DMS 273 treated with DMSO at 0.1 percent for 48 hours (cell line): ENCODE measurements at regions not wholly inside any gene's neighbourhood (a gene's known extent, or its start where the extent isn't known, plus 50 kb on each side); places are given as distances from the start of the nearest gene placed in this dataset.
"Not testable (repeated sequence)": the region's sequence is repeated elsewhere in the genome, so short reads cannot be mapped to it uniquely, and the experiment has no call there.

Experiments
- DNase-seq: peaks from one replicate; lab custom pipeline; 2025; lab: John Stamatoyannopoulos, UW

GRCh38 chr2:188645986-188646385 lies 328.2 kb upstream of the COL3A1 start:
- DNase-seq = no peak

GRCh38 chr2:188647430-188648070 lies 326.6 kb upstream of the COL3A1 start:
- no peak for DNase-seq

- DNase-seq = no peak
These were observed 314.3 kb upstream of the COL3A1 start for GRCh38 chr2:188659656-188660406.

- DNase-seq = no peak
These were observed 310.9 kb upstream of the COL3A1 start for GRCh38 chr2:188663301-188663700.

- DNase-seq = no peak
These were observed 309.8 kb upstream of the COL3A1 start for GRCh38 chr2:188664416-188664815.

- no peak for DNase-seq
These were observed 309.1 kb upstream of the COL3A1 start for GRCh38 chr2:188664951-188665595.

- no peak for DNase-seq
These were observed 308.4 kb upstream of the COL3A1 start for GRCh38 chr2:188665727-188666304.

- DNase-seq = no peak
These were observed 307.7 kb upstream of the COL3A1 start for GRCh38 chr2:188666503-188666902.

- DNase-seq = no peak
These were observed 306.0 kb upstream of the COL3A1 start for GRCh38 chr2:188668017-188668680.

- no peak for DNase-seq
These were observed 298.7 kb upstream of the COL3A1 start for GRCh38 chr2:188675391-188676009.

- no peak for DNase-seq
These were observed 298.2 kb upstream of the COL3A1 start for GRCh38 chr2:188676010-188676400.

GRCh38 chr2:188677142-188677541 lies 297.0 kb upstream of the COL3A1 start:
- DNase-seq = no peak

GRCh38 chr2:188678882-188679281 lies 295.3 kb upstream of the COL3A1 start:
- DNase-seq = no peak

GRCh38 chr2:188682838-188683237 lies 291.3 kb upstream of the COL3A1 start:
- no peak for DNase-seq

GRCh38 chr2:188684795-188685194 lies 289.4 kb upstream of the COL3A1 start:
- no peak for DNase-seq

- DNase-seq = no peak
These were observed 281.1 kb upstream of the COL3A1 start for GRCh38 chr2:188693111-188693510.

GRCh38 chr2:188693771-188694170 lies 280.4 kb upstream of the COL3A1 start:
- DNase-seq = no peak

GRCh38 chr2:188695953-188696352 lies 278.2 kb upstream of the COL3A1 start:
- DNase-seq = no peak

GRCh38 chr2:188698151-188698550 lies 276.0 kb upstream of the COL3A1 start:
- DNase-seq = not testable (repeated sequence)

- no peak for DNase-seq
These were observed 272.3 kb upstream of the COL3A1 start for GRCh38 chr2:188701836-188702235.

- DNase-seq = no peak
These were observed 269.0 kb upstream of the COL3A1 start for GRCh38 chr2:188705191-188705590.

GRCh38 chr2:188713961-188714360 lies 260.2 kb upstream of the COL3A1 start:
- DNase-seq = no peak
